Cardiac muscle cell (in vitro differentiated cells and primary cell): ENCODE measurements at regions not wholly inside any gene's neighbourhood (a gene's known extent, or its start where the extent isn't known, plus 50 kb on each side); places are given as distances from the start of the nearest gene placed in this dataset.

ENCODE experiments used
- DNase-seq, 2 donors: peaks; one replicate each; pipeline versions ENCODE4 v3.0.0 to v3.0.0-alpha.2; 2010 to 2017; ENCODE audit warnings: low read depth in 1 of 2, low spot score in 1 of 2
- H3K27ac ChIP-seq: fragments of 200-600 bp; sonication (generic); 2 replicates; pipeline ENCODE4 v1.5.1; 2016
- H3K27me3 ChIP-seq: fragments of 200-600 bp; sonication (generic); 2 replicates; pipeline ENCODE4 v1.6.0; 2016; ENCODE audit warnings: control low read depth
- H3K36me3 ChIP-seq: fragments of 200-600 bp; sonication (generic); 2 replicates; pipeline ENCODE4 v1.5.1; 2016; ENCODE audit warnings: control low read depth
- H3K4me1 ChIP-seq: fragments of 200-600 bp; sonication (generic); 2 replicates; pipeline ENCODE4 v1.8.1; 2017; ENCODE audit warnings: low read depth, mild to moderate bottlenecking, mixed run types
- H3K4me3 ChIP-seq: fragments of 200-600 bp; sonication (generic); 2 replicates; pipeline ENCODE4 v1.5.1; 2016; ENCODE audit warnings: mild to moderate bottlenecking
- H3K9me3 ChIP-seq: fragments of 200-600 bp; sonication (generic); 2 replicates; pipeline ENCODE4 v1.5.1; 2017; ENCODE audit warnings: low read depth, mild to moderate bottlenecking, control low read depth
- CTCF ChIP-seq: IDR thresholded peaks from 2 replicates; pipeline ENCODE4 v1.5.1; 2012; ENCODE audit warnings: low read depth, mild to moderate bottlenecking, low read length

- no peaks in the 10 kb centered on the region for H3K27me3 ChIP-seq
- no peak for DNase-seq
- TF ChIP-seq CTCF: no peak
Measured at GRCh38 chr6:19754686-19755085, 82.5 kb upstream of the ID4 start.

GRCh38 chr6:19755181-19755580 lies 82.0 kb upstream of the ID4 start:
- H3K27ac ChIP-seq: no peak overlapping the region
- TF ChIP-seq CTCF: no peak

More at GRCh38 chr6:19754686-19755085, 82.5 kb upstream of the ID4 start:
- no peaks in the 10 kb centered on the region for H3K36me3 ChIP-seq
- H3K9me3 ChIP-seq: no peaks in the 10 kb centered on the region
- no peak overlapping the region for H3K4me3 ChIP-seq
- H3K4me1 ChIP-seq: peaks cover 5% of the 10 kb centered on the region
- H3K27ac ChIP-seq: no peak overlapping the region

GRCh38 chr6:19757036-19757435 lies 80.1 kb upstream of the ID4 start:
- Histone ChIP-seq H3K36me3 (no peaks in the 10 kb centered on the region), H3K9me3 (no peaks in the 10 kb centered on the region), H3K4me3 (no peak overlapping the region), H3K27ac (no peak overlapping the region), H3K4me1 (peaks cover 5% of the 10 kb centered on the region), H3K27me3 (no peaks in the 10 kb centered on the region)
- DNase-seq: peak; percentile 10 to 53
- no peak for TF ChIP-seq CTCF

More at GRCh38 chr6:19755181-19755580, 82.0 kb upstream of the ID4 start:
- DNase-seq: no peak
- no peak overlapping the region for H3K4me3 ChIP-seq
- H3K9me3 ChIP-seq: no peaks in the 10 kb centered on the region
- H3K4me1 ChIP-seq: peaks cover 5% of the 10 kb centered on the region
- no peaks in the 10 kb centered on the region for H3K27me3 ChIP-seq
- H3K36me3 ChIP-seq: no peaks in the 10 kb centered on the region

- no peak overlapping the region for H3K4me3 ChIP-seq
- H3K4me1 ChIP-seq: peaks cover 5% of the 10 kb centered on the region
- peak in 1 of 2 donors; percentile 54 for DNase-seq
- no peak for TF ChIP-seq CTCF
- H3K9me3 ChIP-seq: no peaks in the 10 kb centered on the region
- no peaks in the 10 kb centered on the region for H3K27me3 ChIP-seq
- H3K27ac ChIP-seq: no peak overlapping the region
- H3K36me3 ChIP-seq: no peaks in the 10 kb centered on the region
Measured at GRCh38 chr6:19759117-19759880, 77.9 kb upstream of the ID4 start.

GRCh38 chr6:19761121-19761520 lies 76.0 kb upstream of the ID4 start:
- no peak for DNase-seq

More at GRCh38 chr6:19761121-19761520, 76.0 kb upstream of the ID4 start:
- H3K4me3 ChIP-seq: no peak overlapping the region
- no peaks in the 10 kb centered on the region for H3K9me3 ChIP-seq
- no peaks in the 10 kb centered on the region for H3K36me3 ChIP-seq
- H3K4me1 ChIP-seq: peaks cover 5% of the 10 kb centered on the region
- TF ChIP-seq CTCF: no peak
- H3K27me3 ChIP-seq: no peaks in the 10 kb centered on the region
- H3K27ac ChIP-seq: no peak overlapping the region
